GM18520 (cell line): ENCODE measurements at regions not wholly inside any gene's neighbourhood (a gene's known extent, or its start where the extent isn't known, plus 50 kb on each side); places are given as distances from the start of the nearest gene placed in this dataset.

Experiments
- ATAC-seq: cut with Tn5 transposase; IDR thresholded peaks from one replicate; pipeline ENCODE4 v1.9.1; 2021; ENCODE audit not compliant: unreplicated experiment

- no peak for ATAC-seq
Measured at GRCh38 chr21:16570171-16570570, 840.4 kb downstream of the USP25 start.

GRCh38 chr21:16570856-16571255, 841.1 kb downstream of the USP25 start:
- no peak for ATAC-seq

GRCh38 chr21:16571594-16571993, 841.8 kb downstream of the USP25 start:
- ATAC-seq, result no peak

GRCh38 chr21:16572032-16572431, 842.2 kb downstream of the USP25 start:
- no peak for ATAC-seq

GRCh38 chr21:16573578-16573977, 843.8 kb downstream of the USP25 start:
- no peak for ATAC-seq

- no peak for ATAC-seq
Measured at GRCh38 chr21:16577975-16578374, 848.2 kb downstream of the USP25 start.

GRCh38 chr21:16578912-16579311, 849.1 kb downstream of the USP25 start:
- ATAC-seq, result no peak

GRCh38 chr21:16579538-16579937, 849.8 kb downstream of the USP25 start:
- no peak for ATAC-seq

GRCh38 chr21:16580661-16581060, 850.9 kb downstream of the USP25 start:
- ATAC-seq, result no peak

GRCh38 chr21:16583556-16583955, 853.8 kb downstream of the USP25 start:
- no peak for ATAC-seq

GRCh38 chr21:16584756-16585155, 855.0 kb downstream of the USP25 start:
- ATAC-seq, result no peak

- ATAC-seq, result no peak
Measured at GRCh38 chr21:16585896-16586295, 856.1 kb downstream of the USP25 start.

GRCh38 chr21:16587141-16587581, 857.4 kb downstream of the USP25 start:
- ATAC-seq, result no peak

- ATAC-seq, result no peak
Measured at GRCh38 chr21:16587681-16588375, 858.0 kb downstream of the USP25 start.

GRCh38 chr21:16588433-16588860, 858.7 kb downstream of the USP25 start:
- ATAC-seq, result no peak

- ATAC-seq, result no peak
Measured at GRCh38 chr21:16589006-16589898, 859.5 kb downstream of the USP25 start.

- no peak for ATAC-seq
Measured at GRCh38 chr21:16590186-16590585, 860.4 kb downstream of the USP25 start.

GRCh38 chr21:16590641-16591292, 861.0 kb downstream of the USP25 start:
- no peak for ATAC-seq

GRCh38 chr21:16592381-16592780, 862.6 kb downstream of the USP25 start:
- ATAC-seq, result no peak

GRCh38 chr21:16594191-16594590, 864.4 kb downstream of the USP25 start:
- ATAC-seq, result no peak

GRCh38 chr21:16596369-16596768, 866.6 kb downstream of the USP25 start:
- ATAC-seq, result no peak

- ATAC-seq, result no peak
Measured at GRCh38 chr21:16597753-16598152, 868.0 kb downstream of the USP25 start.
